ENCODE measurements at regions not wholly inside any gene's neighbourhood (a gene's known extent, or its start where the extent isn't known, plus 50 kb on each side); places are given as distances from the start of the nearest gene placed in this dataset.
A peak's percentile ranks its signal among the peaks of the same experiment; 100 is the strongest.

- peaks cover 18% of the 10 kb centered on the region; the same call in 1 of the 2 replicates for H3F3A ChIP-seq (ENCODE audit: low read depth)
- H3K9ac ChIP-seq (ENCODE audit: low read depth, low read length, poor library complexity, severe bottlenecking), result peak overlapping the region; percentile 47
- no peak for TF ChIP-seq EZH2phosphoT487 (IDR thresholded peaks at IDR 0.05; ENCODE audit: borderline replicate concordance)
- no peak for TF ChIP-seq CTCF (conservative IDR thresholded peaks at IDR 0.05; ENCODE audit: low read length)
- no peaks in the 10 kb centered on the region for H3K79me2 ChIP-seq (ENCODE audit: insufficient read depth, low read length)
- peaks cover 80% of the 10 kb centered on the region for H3K4me1 ChIP-seq (ENCODE audit: insufficient read depth, low read length, poor library complexity, severe bottlenecking)
- peak overlapping the region; percentile 26 for H3K4me2 ChIP-seq (ENCODE audit: low read depth, low read length, poor library complexity, severe bottlenecking)
- H3K36me3 ChIP-seq (ENCODE audit: insufficient read depth, low read length), result no peaks in the 10 kb centered on the region
- no peaks in the 10 kb centered on the region for H3K9me3 ChIP-seq (ENCODE audit: insufficient read depth, low read depth, low read length)
- H4K20me1 ChIP-seq (ENCODE audit: insufficient read depth, low read length, poor library complexity, severe bottlenecking), result no peaks in the 10 kb centered on the region
- no peak overlapping the region for H2AFZ ChIP-seq (ENCODE audit: low read length)
- H3K9me2 ChIP-seq (replicated peaks; ENCODE audit: low read depth, low read length), result no peaks in the 10 kb centered on the region
- no peaks in the 10 kb centered on the region for H3K27me3 ChIP-seq (ENCODE audit: insufficient read depth, low read length, poor library complexity, severe bottlenecking)
- H3K4me3 ChIP-seq (ENCODE audit: low read length, poor library complexity, severe bottlenecking), result no peak overlapping the region
Observed at GRCh38 chr11:128305588-128305987, 281.8 kb downstream of the ETS1 start.

GRCh38 chr11:128304666-128305485, 282.5 kb downstream of the ETS1 start:
- TF ChIP-seq CTCF (conservative IDR thresholded peaks at IDR 0.05; ENCODE audit: low read length) (no peak), EZH2phosphoT487 (IDR thresholded peaks at IDR 0.05; ENCODE audit: borderline replicate concordance) (no peak)
- Histone ChIP-seq H3K4me2 (ENCODE audit: low read depth, low read length, poor library complexity, severe bottlenecking) (peak overlapping the region; percentile 26), H3F3A (ENCODE audit: low read depth) (peaks cover 18% of the 10 kb centered on the region; the same call in 1 of the 2 replicates), H3K9me2 (replicated peaks; ENCODE audit: low read depth, low read length) (no peaks in the 10 kb centered on the region), H3K4me3 (ENCODE audit: low read length, poor library complexity, severe bottlenecking) (no peak overlapping the region), H3K9ac (ENCODE audit: low read depth, low read length, poor library complexity, severe bottlenecking) (peak overlapping the region; percentile 47), H4K20me1 (ENCODE audit: insufficient read depth, low read length, poor library complexity, severe bottlenecking) (no peaks in the 10 kb centered on the region), H2AFZ (ENCODE audit: low read length) (no peak overlapping the region), H3K27me3 (ENCODE audit: insufficient read depth, low read length, poor library complexity, severe bottlenecking) (no peaks in the 10 kb centered on the region), H3K79me2 (ENCODE audit: insufficient read depth, low read length) (no peaks in the 10 kb centered on the region), H3K9me3 (ENCODE audit: insufficient read depth, low read depth, low read length) (no peaks in the 10 kb centered on the region), H3K36me3 (ENCODE audit: insufficient read depth, low read length) (no peaks in the 10 kb centered on the region), H3K4me1 (ENCODE audit: insufficient read depth, low read length, poor library complexity, severe bottlenecking) (peaks cover 80% of the 10 kb centered on the region)

GRCh38 chr11:128304116-128304515, 283.2 kb downstream of the ETS1 start:
- H3K4me2 ChIP-seq (ENCODE audit: low read depth, low read length, poor library complexity, severe bottlenecking), result peak overlapping the region; percentile 26
- H3K27me3 ChIP-seq (ENCODE audit: insufficient read depth, low read length, poor library complexity, severe bottlenecking), result no peaks in the 10 kb centered on the region
- no peak overlapping the region for H2AFZ ChIP-seq (ENCODE audit: low read length)
- peak overlapping the region; percentile 47 for H3K9ac ChIP-seq (ENCODE audit: low read depth, low read length, poor library complexity, severe bottlenecking)
- H4K20me1 ChIP-seq (ENCODE audit: insufficient read depth, low read length, poor library complexity, severe bottlenecking), result no peaks in the 10 kb centered on the region
- peaks cover 80% of the 10 kb centered on the region for H3K4me1 ChIP-seq (ENCODE audit: insufficient read depth, low read length, poor library complexity, severe bottlenecking)
- no peaks in the 10 kb centered on the region for H3K9me3 ChIP-seq (ENCODE audit: insufficient read depth, low read depth, low read length)
- H3K36me3 ChIP-seq (ENCODE audit: insufficient read depth, low read length), result no peaks in the 10 kb centered on the region
- no peaks in the 10 kb centered on the region for H3K79me2 ChIP-seq (ENCODE audit: insufficient read depth, low read length)
- peaks cover 18% of the 10 kb centered on the region; the same call in 1 of the 2 replicates for H3F3A ChIP-seq (ENCODE audit: low read depth)
- TF ChIP-seq EZH2phosphoT487 (IDR thresholded peaks at IDR 0.05; ENCODE audit: borderline replicate concordance) (no peak), CTCF (conservative IDR thresholded peaks at IDR 0.05; ENCODE audit: low read length) (no peak)
- H3K4me3 ChIP-seq (ENCODE audit: low read length, poor library complexity, severe bottlenecking), result no peak overlapping the region
- H3K9me2 ChIP-seq (replicated peaks; ENCODE audit: low read depth, low read length), result no peaks in the 10 kb centered on the region
